Renal pelvis (tissue), 1 donor: ENCODE measurements at regions not wholly inside any gene's neighbourhood (a gene's known extent, or its start where the extent isn't known, plus 50 kb on each side); places are given as distances from the start of the nearest gene placed in this dataset.

Experiments
- DNase-seq: peaks from one replicate; pipeline ENCODE4 v3.0.0-alpha.2; 2013

DNA sequence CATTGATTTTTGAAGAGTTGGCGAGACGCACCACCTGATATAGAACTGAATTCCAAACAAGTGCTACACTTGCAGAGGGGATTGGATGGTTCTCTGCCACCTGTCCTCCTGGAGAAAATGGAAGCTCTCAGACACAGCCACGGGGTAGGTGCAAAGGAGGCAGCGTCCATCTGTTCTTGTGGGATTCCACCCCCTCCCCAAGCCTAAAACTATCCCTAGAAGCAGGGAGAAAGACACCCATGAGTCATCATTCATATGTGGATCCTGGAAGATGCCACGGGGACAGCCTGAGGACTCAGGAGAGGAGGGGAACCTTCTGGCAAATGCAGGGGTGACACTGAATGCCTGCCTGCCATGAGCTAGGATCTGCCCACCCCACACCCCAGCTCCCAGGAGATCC, 171.3 kb upstream of the CST7 start:
- DNase-seq = no peak

DNA sequence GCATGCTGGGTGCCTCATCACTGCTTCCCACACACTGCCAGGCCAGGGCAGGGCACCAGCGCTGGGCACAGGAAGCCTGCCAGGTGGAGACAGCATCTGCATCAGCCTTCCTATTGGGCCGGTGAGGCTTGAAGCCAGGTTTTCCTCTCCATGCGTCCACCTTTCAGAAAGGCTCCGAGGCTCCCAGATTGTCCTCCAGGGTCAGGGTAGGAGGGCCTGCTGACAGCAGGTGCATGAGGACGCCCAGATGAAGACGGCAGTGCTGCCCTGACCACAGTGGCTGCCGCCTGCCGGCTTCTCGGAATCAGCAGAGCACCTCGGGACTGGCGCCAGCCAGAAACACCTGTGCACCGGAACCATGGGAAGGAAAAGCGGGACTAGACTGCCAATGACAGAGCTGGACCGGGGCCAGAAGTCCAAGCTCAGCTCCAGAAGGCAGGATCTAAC, 170.5 kb upstream of the CST7 start:
- DNase-seq = no peak

DNA sequence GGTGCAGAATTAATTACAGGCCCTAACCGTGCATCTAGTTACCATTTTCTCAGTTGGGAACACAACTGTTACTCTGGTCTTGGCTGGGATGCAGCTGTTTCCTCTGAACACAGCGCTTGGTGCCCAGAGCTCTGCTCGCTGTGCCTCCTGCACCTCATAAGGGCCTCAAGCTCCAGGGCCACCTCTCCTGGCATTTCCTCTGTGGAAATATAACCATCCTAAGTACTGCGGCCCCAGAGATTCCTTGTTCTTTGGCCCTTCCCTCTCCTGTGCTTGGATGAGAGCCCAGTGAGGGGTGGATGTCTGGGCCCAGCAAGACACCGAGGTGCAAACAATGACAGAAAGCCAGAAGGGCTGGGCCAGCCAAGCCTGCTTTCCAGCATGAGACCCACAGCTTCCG, 169.9 kb upstream of the CST7 start:
- DNase-seq = no peak

DNA sequence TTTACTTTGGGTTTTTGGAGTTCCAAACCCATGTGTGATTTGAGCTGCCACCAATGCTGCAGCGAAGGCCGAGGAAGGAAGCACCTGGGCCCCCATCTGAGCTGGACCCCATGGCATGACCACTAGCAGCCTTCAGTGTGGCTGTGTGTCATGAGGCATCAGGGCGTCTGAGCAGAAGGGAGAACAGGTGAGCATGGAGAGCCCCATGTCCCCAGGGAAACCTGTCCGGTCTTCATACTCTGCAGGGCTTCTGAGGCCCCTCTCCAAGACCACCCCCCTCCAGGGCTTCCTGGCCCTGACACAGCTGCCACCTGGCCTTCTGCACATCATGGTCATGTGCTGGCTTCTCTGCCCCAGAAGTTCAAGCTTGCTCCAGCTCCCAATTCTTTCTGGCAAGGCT, 169.1 kb upstream of the CST7 start:
- no peak for DNase-seq

DNA sequence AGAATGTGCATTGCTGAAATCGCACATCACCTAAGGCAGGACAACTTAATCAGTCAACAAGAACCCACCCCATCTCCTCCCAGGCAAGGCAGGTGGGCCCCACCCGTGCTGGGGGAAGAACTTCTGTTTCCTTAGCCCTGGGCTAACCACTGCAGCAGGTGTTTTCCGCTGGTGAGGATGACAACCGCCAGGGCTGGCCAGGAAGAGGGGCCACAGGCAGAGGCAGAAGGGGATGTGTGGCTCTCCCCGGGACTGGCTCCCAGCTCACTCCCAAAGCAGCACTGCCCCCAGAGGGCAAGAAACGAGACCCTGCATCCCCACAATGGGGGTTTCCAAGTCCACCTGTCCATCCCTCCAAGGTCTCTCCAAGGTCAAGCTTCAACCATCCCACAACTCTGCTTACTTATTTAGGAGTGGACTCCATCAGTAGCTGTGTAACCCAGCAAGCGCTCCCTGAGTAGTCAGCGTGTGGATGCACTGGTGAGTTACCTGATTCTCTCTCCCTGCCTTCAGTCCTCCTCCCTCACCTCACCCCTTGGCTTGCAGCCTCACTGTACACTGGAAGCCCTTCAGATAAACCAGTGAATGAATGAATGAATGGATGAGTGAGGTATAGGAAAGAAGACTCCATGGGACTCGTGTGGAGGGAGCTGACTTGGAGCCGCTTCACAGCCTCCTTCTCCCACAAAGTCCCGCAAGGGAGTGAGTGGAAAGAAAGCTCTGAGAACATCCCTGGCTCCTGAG, 168.2 kb upstream of the CST7 start:
- DNase-seq = no peak

DNA sequence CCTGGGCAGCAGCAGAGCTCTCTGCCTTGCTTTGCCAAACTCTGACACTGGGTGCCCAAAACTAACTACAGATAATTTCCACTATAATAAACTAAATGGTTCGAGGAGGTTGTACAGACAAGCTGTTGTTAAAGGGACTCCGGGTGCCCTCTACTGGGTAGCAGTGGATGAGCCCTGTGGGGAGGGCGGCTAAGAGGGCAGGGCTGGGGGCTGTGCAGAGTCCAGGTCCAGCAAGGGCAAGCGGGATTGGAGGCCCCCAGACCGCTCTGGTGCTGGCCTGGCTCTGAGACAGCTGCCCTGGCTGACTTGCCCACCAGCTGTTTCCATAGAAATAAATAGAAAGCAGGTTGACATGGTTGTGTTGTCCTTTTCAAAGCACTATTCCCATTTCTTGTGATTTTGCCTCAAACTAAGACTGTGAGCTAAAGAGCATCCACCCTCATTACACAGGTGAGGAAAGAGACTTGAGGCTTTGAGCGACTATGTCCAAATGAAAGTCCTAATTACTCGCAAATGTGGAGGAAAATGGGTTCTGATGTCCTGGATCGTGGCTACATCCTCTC, 167.6 kb upstream of the CST7 start:
- no peak for DNase-seq

DNA sequence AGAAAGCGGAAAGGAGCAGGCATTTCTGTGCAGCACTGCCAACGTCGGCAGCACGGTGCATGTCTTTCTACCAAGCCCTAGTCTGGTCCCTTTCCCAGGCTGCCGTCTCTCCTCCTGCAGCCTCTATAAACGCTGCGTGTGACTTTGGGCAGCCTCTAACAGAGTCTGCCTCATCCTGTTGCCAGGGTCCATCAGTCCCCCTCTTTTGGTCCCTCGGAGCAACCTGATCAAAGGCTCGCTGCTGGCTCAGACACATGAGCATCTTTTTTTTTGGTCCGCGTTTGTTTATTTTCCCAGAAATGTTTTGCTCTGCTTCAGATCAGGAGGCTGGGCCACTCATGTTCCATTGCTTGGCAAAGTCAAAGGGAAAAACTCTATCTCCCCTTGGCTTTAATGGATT, 166.8 kb upstream of the CST7 start:
- no peak for DNase-seq

DNA sequence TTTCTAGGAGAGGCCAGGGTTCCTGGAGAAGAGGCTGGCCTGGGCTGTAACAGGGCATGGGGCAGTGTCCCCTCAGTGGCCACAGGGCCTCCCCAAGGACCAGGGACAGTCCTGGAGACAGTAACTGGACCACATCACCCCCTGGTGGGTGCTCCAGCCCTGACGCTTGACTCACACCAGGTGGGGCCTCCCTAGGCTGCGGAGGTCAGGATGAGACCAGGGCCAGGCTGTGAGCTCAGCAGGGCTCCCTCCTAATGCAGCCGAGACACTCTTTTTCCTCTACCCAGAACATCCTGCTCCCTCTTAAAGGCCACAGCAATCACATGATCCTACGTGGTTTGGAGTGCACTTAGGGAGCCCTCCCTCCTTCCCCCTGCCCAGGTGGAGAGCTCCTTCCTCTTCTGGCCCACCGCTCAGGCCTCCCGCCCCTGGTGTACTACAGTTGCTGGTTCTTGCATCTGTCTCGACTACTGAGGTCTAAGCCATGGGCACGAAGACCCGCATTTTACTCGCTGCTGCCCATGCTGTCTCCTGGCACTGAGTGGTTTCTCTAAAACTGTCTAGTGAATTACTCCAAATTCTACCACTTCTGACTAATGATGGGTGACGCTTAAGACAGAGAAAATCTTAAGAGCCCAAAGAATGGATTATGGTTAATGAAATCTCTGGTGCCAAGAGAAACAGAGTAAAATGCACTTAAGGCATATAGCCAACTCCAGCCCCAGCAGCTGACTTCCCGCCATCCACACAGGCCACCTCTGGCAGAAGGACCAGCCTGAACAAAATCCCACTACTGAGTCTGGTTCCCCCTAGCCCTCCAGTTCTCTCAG, 166.1 kb upstream of the CST7 start:
- DNase-seq = no peak

DNA sequence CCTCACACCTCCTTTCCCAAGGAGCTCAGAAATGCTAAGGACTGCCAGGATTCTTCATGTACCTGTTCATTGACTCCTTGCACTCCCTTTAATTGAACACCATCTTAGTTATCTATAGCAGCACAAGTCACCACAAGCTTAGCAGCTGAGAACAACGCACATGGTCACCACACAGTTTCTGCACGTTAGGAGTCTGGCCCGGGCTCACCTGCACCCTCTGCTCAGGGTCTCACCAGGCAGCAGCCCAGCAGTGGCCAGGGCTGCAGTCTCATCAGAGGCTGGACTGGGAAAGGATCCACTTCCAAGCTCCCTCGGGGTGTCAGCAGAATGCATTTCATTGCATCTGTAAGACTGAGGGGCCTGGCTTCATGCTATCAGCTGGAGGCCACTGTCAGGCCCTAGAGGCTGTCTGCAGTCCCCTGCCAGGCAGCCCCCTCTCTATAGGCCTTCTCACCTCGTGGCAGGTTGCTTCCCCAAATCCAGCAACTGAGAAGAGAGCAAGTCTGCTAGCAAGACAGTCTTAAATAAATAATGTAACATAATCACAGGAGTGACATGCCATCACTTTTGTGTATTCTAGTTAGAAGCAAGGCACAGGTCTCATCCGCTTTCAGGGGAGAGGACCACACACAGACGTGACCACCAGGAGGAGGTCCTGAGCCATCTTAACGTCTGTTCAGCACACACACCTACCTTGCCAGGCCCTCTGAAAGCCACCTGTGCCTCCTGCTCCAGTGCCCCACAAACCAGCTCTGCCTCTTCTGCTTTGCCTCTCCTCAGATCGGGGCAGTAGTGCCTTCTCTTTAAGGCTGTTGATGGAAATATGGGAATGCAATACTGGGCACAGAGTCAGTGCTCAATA, 165.2 kb upstream of the CST7 start:
- no peak for DNase-seq

DNA sequence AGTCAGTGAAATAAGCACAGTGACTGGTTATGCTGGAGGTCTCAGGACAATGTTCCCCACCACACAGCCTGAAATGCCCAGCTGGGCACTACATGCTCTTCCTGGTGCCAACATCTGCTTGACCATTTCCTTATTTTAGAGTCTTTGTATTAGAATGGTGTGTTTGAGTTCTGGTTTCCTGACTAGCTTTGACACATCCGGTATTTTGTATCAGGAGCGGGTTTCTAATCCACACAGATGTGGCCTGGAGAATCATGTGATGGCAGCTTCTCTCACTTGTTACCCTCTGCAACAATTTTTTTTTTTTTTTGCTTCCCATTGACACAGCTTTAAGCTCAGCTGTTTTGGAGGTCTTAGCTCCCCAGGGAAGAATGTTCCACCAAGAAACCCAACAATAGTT, 164.5 kb upstream of the CST7 start:
- DNase-seq = no peak

DNA sequence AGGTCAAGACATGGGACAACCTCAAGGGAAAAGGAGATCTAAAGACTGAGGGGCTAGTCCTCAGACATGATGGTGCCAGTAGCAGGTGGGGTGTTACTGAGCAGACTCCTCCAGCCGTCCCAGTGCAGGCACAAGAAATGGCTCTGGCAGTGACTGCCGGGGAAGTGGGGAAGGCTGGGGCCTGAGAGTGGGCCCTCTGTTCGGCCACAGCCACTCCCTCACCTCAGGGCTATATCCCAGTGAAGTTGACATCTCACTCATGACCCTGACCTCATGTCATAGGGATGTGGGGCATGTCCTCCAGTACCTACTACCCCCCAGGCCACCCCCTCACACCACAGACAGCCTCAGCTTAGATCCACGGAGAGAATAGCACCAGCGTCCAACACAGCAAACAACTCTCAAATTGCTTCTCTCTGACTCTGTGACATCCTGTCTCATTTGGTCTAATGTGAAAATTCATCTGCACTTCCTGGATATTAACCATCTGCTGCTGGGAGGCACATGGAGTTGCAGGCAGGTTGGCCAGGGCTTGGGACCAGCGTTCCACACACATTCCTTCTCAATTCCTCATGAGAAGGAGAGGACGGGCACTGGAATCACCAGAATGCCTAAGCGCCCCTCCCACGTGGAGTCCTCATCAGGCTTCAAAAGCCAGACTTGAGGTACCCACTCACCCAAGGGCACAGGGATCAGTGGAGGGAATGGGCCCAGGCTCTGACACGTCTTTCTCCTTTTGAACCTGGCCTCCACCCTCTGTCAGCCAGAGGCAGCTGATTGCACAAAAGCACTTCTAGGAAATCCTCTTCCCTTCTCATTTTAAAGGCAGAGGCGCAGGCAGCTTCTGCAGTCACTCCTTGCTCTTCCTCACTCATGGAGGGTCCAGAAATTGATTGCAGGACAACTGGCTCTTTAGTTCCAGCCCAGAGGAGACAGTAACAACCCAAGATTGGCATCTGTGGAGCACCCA, 163.6 kb upstream of the CST7 start:
- DNase-seq = no peak

DNA sequence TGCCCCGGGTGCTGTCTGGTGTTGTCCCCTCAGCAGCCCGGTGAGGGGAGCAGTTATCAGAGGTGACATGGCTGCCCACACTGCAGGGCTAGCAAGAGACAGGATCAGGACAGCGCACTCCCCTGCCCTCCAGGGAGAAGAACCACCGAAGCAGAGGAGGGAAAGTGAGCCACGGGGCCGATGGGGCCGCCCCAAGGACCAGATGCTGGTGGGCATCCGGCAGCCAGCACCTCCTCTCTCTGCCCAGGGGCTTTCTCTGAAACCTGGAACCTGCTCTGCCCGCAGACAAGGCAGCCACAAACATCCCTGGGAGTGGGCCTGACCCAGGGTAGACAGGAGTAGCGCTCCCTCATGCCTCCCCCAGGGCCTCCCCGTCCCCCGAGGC, 163.0 kb upstream of the CST7 start:
- DNase-seq = no peak

DNA sequence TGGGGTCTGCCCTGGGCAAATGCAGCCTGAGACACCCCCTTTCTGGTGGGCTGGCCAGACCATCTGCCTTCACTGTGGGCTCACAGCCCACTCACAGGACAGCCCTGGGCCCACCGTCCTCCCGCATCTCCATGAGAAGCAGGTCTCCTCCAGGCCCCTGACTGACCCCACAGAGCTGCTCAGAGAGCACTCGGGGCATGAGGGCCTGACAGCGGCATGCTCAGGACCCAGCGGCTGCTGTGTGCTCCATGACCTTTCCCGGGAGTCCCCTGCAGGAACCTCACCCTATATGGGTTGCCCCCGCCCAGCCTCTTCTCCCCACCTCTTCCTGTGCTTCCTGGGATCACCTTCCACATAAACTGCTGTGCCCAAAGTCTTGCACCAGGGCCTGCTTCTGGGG, 162.4 kb upstream of the CST7 start:
- no peak for DNase-seq

DNA sequence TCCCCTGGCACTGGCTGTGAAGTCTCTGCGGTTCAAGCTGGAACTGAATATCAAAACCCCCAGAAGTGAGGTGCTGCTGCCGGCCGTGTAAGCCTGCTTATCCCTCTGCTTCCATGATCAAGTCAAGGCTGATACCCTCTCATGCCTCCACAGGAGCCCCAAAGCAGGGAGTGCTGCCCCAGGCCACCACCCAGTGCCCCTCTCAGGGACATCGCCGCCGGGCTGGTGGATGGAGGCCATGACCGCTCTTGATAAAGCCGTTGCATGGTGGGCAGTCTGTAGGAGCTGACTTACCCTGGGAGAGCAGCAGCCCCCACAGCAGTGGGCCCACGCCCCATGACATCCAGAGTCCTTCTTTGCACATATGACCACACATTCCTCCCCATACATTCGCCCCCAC, 162.0 kb upstream of the CST7 start:
- DNase-seq = no peak

DNA sequence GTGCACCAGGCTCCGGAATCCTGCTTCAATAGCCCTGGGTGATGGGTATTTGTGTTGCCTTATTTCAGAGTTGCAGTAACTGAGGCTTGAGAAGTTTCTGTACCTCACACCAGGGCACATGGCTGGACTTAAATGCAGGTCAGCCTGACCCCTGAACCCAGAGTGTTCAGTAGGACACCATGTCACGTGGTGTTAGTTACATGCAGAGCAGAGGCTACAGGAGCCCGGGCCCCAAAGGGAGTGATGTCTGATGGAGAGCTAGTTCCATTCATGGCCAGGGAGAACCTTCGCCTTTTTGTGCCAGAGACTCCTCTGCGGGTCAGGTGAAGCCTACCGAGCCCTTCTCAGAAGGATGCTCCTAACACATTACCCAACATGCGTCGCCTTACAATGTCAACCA, 161.4 kb upstream of the CST7 start:
- no peak for DNase-seq

DNA sequence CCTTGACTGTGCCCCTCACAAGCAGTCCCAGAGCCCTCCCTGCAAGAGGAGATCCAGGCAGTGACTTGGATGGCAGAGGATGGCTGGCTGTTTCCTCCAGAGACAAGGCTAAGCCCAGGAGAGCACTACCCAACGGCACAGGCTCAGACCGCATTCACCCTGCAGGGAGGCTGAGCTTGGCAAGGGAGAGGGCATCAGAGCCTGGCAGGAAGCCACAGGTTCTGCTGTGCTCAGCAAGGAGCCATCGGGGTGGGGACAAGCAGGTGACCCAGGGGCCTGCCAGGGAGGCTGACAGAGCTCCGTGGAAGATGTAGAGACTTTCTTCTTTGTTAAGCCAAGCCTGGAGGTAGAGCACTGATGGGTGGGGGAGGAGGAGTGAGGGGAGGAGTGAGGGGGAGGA, 159.2 kb upstream of the CST7 start:
- DNase-seq = no peak

DNA sequence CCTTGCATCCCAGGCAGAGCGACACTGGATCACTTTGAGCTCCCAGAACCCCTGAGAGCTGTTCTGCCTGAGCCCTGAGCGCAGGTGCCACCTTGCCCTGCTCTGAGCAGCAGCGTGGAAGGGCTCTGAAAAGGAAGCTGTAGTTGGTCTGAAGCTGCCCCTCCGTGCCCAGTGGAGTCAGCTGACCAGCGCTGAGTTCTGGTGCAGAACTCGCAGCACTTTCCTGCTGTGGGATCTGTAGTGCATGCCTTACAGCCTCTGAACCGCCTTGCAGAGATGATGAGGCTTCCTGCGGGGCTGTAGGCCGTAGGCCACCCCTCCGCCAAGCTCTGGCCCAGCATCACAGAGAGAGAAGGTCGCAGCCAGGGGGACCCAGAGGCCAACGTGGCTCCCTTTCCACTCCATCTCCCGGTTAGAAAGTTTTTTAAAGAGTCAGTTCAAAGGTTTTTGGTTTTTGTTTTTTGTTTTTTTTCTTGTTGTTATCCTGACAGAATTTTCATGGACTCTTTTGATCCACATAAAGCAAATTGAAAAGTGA, 158.3 kb upstream of the CST7 start:
- no peak for DNase-seq

DNA sequence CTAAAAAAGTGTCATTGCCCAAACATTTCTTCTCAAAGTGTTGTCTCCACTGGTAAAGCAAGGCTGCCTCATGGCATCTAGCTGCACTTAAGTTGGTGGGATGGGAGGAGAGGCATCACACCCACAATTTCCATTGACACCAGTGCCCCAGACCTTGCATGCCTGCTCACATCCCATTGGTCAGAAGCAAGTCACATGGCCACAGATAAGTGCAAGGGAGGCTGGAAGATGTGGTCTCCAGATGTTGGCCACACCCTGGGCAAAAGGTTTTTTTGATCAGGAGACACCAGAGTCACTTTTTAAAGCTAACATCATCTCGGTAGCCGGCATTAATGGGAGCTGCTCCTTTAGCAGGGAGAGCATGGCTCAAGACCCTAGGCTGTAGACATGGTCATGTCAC, 157.1 kb upstream of the CST7 start:
- DNase-seq = no peak

DNA sequence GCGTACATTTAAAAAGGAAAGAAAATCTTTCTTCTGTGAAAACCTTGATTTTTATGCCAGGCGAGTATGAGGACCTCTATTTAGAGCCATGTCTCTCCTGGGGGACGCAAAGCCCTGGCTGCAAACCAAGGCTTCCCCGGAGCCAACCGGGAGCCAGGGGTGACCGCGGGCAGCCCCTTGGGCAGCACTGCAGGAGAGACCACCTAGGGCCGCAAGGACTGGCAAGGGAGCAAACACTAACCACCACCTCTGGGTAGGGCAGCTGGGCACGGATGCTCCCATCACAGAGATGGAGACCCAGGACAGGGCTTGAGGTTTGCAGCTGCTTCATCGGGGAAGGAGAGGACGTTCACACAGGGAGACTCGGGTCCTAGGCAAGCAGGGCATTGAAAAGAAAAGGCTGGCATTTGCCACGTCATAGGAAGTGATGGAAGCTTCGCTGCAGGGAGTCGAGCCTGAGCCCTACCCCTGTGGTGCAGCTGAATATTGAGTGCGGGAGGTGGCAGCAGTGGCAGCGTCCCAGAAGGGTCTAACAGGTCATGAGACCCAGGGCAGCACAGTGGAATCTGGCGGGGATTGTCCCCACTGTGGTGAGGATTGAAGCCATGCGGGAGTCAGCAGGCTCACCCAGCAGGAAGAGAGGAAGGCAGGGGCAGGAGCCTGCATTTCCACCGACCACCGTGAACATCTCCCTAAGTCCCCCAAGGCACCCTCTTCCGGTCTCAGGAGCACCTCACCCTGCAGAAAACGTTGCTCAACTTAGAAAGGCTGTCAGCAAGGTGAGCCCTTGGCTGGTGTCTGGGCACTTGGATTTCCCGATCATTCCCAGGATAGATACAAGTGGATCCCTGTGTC, 156.2 kb upstream of the CST7 start:
- DNase-seq = no peak

DNA sequence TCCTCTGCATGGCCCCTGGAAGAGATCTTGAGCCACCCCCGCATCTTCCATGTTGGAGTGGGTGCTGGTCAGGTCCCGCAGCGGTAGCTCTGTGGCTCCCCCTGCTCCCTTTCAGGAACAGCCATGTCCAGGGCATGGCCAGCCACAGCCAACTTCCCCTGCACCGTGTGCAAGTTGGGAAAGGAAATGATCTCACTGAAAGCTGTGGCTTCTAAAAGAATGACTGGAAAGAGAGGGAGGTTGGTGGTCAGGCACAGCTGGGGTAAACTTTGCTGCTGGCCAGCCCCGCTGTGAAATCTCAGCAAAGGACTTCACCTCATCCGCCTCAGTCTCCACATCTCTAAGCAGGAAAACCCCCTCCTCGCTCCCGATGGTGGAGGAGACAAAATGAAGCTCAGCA, 153.6 kb upstream of the CST7 start:
- no peak for DNase-seq
